ENCODE measurements at regions not wholly inside any gene's neighbourhood (a gene's known extent, or its start where the extent isn't known, plus 50 kb on each side); places are given as distances from the start of the nearest gene placed in this dataset.

GRCh38 chr2:79272616-79273015, 113.1 kb upstream of the REG3A start:
- no peak for TF ChIP-seq GATA2 (IDR thresholded peaks at IDR 0.05; ENCODE audit: low read depth, low read length)
- no peak for TF ChIP-seq GATA3 (IDR thresholded peaks at IDR 0.05; ENCODE audit: low read depth, low read length)

Data from SH-SY5Y (cell line).